ENCODE measurements at regions not wholly inside any gene's neighbourhood (a gene's known extent, or its start where the extent isn't known, plus 50 kb on each side); places are given as distances from the start of the nearest gene placed in this dataset.

DNA sequence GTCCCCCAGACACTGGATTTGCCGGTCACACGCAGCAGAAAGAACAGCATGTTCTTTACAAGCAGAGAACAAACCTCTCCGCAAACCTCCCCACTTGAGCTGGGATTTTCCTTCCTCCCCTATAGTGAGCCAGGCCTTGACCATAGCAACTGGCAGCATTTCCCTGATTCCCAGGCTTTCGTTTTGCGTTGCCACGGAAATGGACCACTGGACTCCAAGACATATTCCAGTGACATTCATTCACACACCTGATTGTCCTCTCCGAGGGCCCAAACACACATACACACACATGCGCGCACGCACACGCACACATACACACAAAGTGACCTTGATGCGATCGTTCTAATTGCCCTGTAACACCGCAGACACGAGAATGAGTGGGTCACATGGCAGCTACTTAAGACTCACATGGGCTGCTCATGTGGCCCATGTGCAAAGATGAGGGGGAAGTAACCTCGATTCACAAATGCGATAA lies 80.9 kb upstream of the CPEB4 start:
- no peak for TF ChIP-seq TEAD4 (IDR thresholded peaks at IDR 0.05)
- TF ChIP-seq, protein P1, sequence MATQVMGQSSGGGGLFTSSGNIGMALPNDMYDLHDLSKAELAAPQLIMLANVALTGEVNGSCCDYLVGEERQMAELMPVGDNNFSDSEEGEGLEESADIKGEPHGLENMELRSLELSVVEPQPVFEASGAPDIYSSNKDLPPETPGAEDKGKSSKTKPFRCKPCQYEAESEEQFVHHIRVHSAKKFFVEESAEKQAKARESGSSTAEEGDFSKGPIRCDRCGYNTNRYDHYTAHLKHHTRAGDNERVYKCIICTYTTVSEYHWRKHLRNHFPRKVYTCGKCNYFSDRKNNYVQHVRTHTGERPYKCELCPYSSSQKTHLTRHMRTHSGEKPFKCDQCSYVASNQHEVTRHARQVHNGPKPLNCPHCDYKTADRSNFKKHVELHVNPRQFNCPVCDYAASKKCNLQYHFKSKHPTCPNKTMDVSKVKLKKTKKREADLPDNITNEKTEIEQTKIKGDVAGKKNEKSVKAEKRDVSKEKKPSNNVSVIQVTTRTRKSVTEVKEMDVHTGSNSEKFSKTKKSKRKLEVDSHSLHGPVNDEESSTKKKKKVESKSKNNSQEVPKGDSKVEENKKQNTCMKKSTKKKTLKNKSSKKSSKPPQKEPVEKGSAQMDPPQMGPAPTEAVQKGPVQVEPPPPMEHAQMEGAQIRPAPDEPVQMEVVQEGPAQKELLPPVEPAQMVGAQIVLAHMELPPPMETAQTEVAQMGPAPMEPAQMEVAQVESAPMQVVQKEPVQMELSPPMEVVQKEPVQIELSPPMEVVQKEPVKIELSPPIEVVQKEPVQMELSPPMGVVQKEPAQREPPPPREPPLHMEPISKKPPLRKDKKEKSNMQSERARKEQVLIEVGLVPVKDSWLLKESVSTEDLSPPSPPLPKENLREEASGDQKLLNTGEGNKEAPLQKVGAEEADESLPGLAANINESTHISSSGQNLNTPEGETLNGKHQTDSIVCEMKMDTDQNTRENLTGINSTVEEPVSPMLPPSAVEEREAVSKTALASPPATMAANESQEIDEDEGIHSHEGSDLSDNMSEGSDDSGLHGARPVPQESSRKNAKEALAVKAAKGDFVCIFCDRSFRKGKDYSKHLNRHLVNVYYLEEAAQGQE (IDR thresholded peaks at IDR 0.05; ENCODE audit: low read depth): no peak
- TF ChIP-seq, protein P2, sequence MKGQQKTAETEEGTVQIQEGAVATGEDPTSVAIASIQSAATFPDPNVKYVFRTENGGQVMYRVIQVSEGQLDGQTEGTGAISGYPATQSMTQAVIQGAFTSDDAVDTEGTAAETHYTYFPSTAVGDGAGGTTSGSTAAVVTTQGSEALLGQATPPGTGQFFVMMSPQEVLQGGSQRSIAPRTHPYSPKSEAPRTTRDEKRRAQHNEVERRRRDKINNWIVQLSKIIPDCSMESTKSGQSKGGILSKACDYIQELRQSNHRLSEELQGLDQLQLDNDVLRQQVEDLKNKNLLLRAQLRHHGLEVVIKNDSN (IDR thresholded peaks at IDR 0.05): no peak
- TF ChIP-seq CEBPB (IDR thresholded peaks at IDR 0.05): no peak
- TF ChIP-seq, protein P3, sequence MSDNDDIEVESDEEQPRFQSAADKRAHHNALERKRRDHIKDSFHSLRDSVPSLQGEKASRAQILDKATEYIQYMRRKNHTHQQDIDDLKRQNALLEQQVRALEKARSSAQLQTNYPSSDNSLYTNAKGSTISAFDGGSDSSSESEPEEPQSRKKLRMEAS (IDR thresholded peaks at IDR 0.05): no peak
- TF ChIP-seq ZBTB7A (IDR thresholded peaks at IDR 0.05; ENCODE audit: low read depth): no peak
- TF ChIP-seq NFIC (IDR thresholded peaks at IDR 0.05): no peak
- TF ChIP-seq YY1 (IDR thresholded peaks at IDR 0.05; ENCODE audit: low read depth): no peak
- no peak for TF ChIP-seq EP300 (IDR thresholded peaks at IDR 0.05; ENCODE audit: borderline replicate concordance)
- TF ChIP-seq TAF1 (IDR thresholded peaks at IDR 0.05; ENCODE audit: low read depth): no peak

DNA sequence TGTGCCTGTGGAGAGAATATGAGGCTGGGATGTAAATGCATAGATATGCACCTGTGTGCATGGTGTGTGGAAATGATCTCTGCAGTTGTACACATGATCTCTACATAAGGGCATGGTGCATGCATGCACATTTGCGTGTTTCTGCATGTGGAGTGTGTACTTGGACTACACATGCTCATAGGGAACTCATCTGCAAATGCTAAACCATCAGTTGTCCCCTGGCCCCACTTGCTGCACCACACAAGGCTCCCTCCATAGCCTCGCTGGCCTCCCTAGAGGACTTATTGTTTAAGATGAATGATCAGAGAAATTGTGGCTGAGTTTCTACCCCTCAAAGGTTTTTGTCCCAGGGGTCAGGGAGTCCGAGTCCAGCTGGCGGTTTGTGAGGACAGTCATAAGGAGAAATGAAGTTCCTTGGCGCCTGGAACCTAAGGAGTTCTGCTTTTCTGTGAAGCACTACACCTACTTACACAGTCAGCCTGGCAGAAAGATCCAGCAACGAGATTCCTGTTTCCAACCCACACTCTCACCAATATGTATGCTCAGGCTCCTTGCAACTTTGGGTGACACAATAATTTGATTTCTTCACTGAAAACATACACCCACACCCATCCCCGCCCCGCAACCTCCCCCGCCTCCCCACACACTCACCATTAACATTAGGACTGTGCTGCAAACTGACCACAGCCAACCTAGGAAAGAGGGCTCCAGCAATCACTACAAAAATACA lies 79.9 kb upstream of the CPEB4 start:
- TF ChIP-seq, protein P3 (IDR thresholded peaks at IDR 0.05): no peak
- no peak for TF ChIP-seq EP300 (IDR thresholded peaks at IDR 0.05; ENCODE audit: borderline replicate concordance)
- TF ChIP-seq TCF12 (IDR thresholded peaks at IDR 0.05; ENCODE audit: low read depth): no peak
- no peak for TF ChIP-seq EGR1 (IDR thresholded peaks at IDR 0.05)
- no peak for TF ChIP-seq YY1 (IDR thresholded peaks at IDR 0.05; ENCODE audit: low read depth)
- TF ChIP-seq FOXM1 (IDR thresholded peaks at IDR 0.05; ENCODE audit: borderline replicate concordance, low read depth): no peak
- TF ChIP-seq CEBPB (IDR thresholded peaks at IDR 0.05): no peak
- TF ChIP-seq TEAD4 (IDR thresholded peaks at IDR 0.05): no peak
- no peak for TF ChIP-seq TAF1 (IDR thresholded peaks at IDR 0.05; ENCODE audit: low read depth)
- TF ChIP-seq, protein P2 (IDR thresholded peaks at IDR 0.05): no peak
- TF ChIP-seq RAD21 (IDR thresholded peaks at IDR 0.05; ENCODE audit: low read depth): no peak
- TF ChIP-seq ZBTB7A (IDR thresholded peaks at IDR 0.05; ENCODE audit: low read depth): no peak
- TF ChIP-seq NFIC (IDR thresholded peaks at IDR 0.05): no peak
- TF ChIP-seq, protein P1 (IDR thresholded peaks at IDR 0.05; ENCODE audit: low read depth): no peak

DNA sequence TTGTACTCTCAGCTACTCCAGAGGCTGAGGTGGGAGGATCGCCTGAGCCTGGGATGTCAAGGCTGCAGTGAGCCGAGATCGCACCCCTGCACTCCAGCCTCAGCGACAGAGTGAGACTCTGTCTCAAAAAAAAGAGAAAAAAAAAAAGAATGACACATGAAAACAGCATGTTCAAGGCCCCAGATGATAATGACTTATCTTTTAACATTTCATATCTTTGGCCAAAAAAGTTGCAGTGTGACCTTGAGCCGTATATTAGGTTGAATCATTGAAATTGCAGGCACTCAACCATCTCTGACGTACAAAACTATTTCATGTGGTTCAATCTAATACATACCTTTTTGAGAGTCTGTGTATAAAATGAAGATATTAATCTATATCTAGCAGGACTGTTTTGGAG lies 79.1 kb upstream of the CPEB4 start:
- no peak for TF ChIP-seq TEAD4 (IDR thresholded peaks at IDR 0.05)
- TF ChIP-seq, protein P2 (IDR thresholded peaks at IDR 0.05): no peak
- TF ChIP-seq, protein P3 (IDR thresholded peaks at IDR 0.05): no peak
- TF ChIP-seq ZBTB7A (IDR thresholded peaks at IDR 0.05; ENCODE audit: low read depth): no peak
- TF ChIP-seq EGR1 (IDR thresholded peaks at IDR 0.05): no peak
- TF ChIP-seq CEBPB (IDR thresholded peaks at IDR 0.05): no peak
- TF ChIP-seq TAF1 (IDR thresholded peaks at IDR 0.05; ENCODE audit: low read depth): no peak
- no peak for TF ChIP-seq TCF12 (IDR thresholded peaks at IDR 0.05; ENCODE audit: low read depth)
- no peak for TF ChIP-seq RAD21 (IDR thresholded peaks at IDR 0.05; ENCODE audit: low read depth)
- TF ChIP-seq FOXM1 (IDR thresholded peaks at IDR 0.05; ENCODE audit: borderline replicate concordance, low read depth): no peak
- TF ChIP-seq YY1 (IDR thresholded peaks at IDR 0.05; ENCODE audit: low read depth): no peak
- no peak for TF ChIP-seq CREB1 (IDR thresholded peaks at IDR 0.05; ENCODE audit: low read depth)

DNA sequence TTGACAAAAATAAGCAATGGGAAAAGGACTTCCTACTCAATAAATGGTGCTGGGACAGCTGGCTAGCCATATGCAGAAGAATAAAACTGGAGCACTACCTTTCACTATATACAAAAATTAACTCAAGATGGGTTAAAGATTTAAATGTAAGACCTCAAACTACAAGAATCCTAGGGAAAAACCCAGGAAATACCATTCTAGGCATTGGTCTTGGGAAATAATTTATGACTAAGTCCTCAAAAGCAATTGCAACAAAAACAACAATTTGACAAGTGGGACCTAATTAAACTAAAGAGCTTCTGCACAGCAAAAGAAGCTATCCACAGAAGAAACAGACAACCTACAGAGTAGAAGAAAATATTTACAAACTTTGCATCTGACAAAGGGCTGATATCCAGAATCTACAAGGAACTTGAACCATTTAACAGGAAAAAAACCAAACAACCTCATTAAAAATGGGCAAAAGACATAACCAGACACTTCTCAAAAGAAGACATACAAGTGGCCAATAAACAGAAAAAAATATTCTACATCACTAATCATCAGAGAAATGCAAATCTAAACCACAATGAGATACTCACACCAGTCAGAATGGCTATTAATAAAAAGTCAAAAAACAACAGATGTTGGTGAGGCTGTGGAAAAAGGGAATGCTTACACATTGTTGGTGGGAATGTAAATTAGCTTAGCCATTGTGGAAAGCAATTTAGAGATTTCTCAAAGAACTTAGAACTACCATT lies 75.2 kb upstream of the CPEB4 start:
- TF ChIP-seq EGR1 (IDR thresholded peaks at IDR 0.05): no peak
- no peak for TF ChIP-seq RAD21 (IDR thresholded peaks at IDR 0.05; ENCODE audit: low read depth)
- no peak for TF ChIP-seq TCF12 (IDR thresholded peaks at IDR 0.05; ENCODE audit: low read depth)
- TF ChIP-seq NFIC (IDR thresholded peaks at IDR 0.05): no peak

DNA sequence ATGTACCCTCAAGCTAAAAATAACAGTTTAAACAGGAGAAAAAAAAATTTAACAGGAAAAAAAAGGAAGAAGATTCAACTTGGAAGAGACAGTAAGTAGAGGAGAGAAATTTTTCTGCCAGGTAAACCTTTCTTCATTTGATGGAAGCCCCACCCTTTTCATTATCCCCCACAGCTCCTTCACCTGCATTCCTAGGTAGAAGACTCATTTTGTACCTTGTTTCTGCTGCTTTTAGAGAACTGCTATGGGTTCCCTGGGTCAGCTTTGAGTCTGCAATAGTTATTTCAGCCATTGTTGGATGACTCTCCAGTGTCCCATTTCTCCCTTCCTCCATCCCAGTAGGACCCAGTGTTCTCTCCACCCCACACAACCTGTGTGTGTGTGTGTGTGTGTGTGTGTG lies 74.1 kb upstream of the CPEB4 start:
- TF ChIP-seq TCF12 (IDR thresholded peaks at IDR 0.05; ENCODE audit: low read depth) (no peak), EGR1 (IDR thresholded peaks at IDR 0.05) (no peak), TAF1 (IDR thresholded peaks at IDR 0.05; ENCODE audit: low read depth) (no peak), TEAD4 (IDR thresholded peaks at IDR 0.05) (no peak), CREB1 (IDR thresholded peaks at IDR 0.05; ENCODE audit: low read depth) (no peak), EP300 (IDR thresholded peaks at IDR 0.05; ENCODE audit: borderline replicate concordance) (no peak)
- TF ChIP-seq, protein P2 (IDR thresholded peaks at IDR 0.05): no peak
